HG03354 (cell line): ENCODE measurements at regions not wholly inside any gene's neighbourhood (a gene's known extent, or its start where the extent isn't known, plus 50 kb on each side); places are given as distances from the start of the nearest gene placed in this dataset.
"Not testable (repeated sequence)": the region's sequence is repeated elsewhere in the genome, so short reads cannot be mapped to it uniquely, and the experiment has no call there.

ENCODE experiments used
- ATAC-seq: cut with Tn5 transposase; IDR thresholded peaks from one replicate; pipeline ENCODE4 v1.9.1; 2021; ENCODE audit warnings: mild to moderate bottlenecking; ENCODE audit not compliant: unreplicated experiment, poor library complexity, severe bottlenecking

DNA sequence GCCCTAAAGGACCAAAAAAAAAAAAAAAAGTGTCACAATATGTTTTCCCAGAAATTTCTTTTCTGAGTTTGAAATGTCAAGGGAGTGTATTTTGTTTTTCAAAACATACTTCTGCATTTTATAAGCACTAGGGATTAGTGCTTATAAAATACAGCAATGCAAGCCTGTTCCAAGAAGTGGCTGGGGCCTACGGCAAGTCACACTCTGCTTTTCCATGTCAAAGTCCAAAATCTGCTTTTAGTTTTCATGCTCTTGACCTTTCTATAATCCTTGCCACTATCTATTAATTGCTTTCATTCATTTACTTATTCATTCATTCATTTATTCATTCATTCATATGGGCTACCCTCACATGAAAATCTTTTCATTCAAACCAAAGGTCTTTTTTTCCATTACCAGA, 100.1 kb upstream of the UXS1 start:
- ATAC-seq = no peak

DNA sequence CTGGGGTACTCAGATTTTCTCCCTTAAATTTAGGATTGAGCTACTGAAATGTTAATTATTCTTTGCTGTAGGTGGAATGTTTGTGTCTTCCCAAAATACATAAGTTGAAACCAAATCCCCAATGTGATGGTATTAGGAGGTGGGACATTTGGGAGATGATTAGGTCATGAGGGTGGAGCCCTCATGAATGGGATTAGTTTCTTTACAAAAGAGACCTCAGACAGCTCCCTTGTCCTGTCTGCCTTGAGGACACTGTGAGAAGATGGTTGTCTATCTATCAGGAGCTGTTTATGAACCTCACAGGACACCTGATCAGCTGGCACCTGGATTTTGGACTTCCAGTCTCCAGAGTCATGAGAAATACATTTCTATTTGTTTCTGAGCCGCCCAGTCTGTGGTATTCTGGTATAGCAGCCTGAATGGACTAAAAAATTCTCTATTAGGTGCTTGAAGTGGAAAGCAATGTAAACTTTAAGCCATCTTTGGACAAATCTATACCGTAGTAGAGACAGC, 99.2 kb upstream of the UXS1 start:
- ATAC-seq = no peak

DNA sequence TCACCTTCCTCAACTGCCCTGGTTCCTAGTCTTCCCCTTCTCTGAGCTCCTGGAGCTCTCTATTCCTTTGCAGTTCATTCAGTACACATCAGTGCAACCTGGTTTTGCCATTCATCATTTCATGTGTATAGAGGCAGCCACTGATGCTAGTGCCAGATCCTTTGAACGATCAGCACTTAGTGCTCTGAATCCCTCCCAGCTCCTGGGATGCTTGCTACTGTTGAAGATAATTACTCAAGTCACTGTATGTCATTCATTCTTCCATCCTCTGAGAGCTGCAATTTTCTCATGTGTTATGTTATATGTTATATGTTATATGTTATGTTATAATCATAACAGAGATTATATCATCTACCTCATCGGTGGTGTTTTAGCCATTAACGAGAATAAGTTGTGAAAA, 98.5 kb upstream of the UXS1 start:
- ATAC-seq = no peak

DNA sequence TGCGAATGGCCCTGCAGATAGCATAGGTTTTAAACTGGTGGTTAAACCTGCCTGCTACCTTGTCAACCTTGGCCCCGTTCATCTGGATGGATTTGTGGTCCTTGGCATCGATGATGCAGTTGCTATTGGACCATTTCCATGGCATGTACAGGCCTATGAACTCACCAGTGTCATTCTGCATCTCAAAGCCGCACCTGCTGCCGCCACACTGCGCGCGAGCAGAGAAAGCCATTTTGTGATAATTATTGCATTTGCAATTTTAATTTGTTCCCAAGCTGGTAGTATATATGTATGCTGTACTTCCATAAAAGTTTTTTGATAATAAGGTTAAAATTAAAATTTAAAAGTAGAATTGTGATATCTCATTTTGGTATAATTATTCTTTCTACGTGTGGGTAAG, 94.8 kb upstream of the UXS1 start:
- ATAC-seq = no peak

DNA sequence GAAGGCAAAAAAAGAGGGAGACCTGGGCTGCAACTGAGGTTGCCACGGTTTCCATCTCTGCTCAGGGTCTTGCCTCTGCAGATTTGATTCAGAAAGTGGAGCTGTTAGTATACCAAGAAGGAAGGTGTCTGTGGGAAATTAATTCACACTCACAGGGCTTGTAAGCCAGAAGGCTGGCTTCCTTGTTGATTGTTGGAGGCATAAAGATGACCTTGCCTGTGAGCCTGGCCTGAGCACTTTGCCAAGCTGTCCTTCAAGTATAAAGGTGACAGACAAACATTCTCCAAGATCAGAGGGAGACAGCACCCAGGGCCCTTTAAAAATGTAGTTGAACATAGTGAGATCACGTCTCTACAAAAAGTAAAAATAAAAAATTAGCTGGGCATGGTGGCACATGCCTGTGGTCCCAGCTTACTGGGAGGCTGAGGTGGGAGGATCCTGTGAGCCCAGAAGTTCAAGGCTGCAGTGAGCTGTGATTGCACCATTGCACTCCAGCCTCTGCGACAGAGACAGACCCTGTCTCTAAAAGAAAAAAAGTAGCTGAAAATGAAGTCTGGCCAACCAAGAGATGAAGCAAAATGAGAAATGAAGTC, 91.2 kb upstream of the UXS1 start:
- no peak for ATAC-seq

DNA sequence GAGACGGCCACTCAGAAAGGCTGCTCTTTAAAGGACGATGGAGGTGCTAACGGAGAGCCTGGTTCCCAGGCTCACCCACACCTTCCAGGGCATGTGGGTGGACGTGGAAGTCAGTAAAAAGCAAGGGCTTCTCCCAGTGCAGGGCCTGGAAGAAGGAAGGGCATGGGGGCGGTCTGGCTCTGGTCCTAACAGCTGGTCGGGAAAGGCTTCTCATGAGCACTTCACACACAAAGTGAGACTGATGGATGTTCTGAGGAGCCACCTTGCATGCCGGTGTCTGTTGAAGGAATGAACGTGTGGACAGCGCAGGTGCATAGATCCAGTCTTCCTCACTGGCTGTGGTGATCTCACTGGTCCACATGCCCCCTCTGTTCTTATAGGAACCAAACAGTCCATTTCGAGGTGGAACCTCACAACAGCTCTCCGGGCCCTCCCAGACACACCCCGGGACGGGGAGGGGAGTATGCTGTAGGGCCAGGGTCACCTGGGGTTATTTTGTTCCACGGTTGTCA, 90.6 kb upstream of the UXS1 start:
- no peak for ATAC-seq

DNA sequence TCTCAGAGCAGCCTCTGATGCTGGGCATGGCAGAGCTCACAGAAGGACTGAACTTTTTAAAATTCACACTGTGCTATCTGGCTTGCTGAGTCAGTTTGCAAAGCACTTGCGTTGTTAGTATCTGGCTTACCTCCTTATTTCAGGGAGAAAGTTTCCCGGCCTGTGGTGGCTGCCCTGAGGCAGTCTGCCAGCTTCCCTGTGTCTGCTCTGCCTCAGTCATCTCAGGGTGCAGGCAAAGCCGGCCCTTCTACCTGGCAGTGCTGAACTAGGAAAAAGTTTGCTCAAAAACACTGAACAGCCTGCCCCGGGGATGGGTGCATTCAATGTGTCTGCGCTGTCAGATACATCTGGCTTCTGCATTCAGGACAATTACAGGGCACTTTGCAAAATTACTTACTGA, 90.2 kb upstream of the UXS1 start:
- ATAC-seq = no peak

DNA sequence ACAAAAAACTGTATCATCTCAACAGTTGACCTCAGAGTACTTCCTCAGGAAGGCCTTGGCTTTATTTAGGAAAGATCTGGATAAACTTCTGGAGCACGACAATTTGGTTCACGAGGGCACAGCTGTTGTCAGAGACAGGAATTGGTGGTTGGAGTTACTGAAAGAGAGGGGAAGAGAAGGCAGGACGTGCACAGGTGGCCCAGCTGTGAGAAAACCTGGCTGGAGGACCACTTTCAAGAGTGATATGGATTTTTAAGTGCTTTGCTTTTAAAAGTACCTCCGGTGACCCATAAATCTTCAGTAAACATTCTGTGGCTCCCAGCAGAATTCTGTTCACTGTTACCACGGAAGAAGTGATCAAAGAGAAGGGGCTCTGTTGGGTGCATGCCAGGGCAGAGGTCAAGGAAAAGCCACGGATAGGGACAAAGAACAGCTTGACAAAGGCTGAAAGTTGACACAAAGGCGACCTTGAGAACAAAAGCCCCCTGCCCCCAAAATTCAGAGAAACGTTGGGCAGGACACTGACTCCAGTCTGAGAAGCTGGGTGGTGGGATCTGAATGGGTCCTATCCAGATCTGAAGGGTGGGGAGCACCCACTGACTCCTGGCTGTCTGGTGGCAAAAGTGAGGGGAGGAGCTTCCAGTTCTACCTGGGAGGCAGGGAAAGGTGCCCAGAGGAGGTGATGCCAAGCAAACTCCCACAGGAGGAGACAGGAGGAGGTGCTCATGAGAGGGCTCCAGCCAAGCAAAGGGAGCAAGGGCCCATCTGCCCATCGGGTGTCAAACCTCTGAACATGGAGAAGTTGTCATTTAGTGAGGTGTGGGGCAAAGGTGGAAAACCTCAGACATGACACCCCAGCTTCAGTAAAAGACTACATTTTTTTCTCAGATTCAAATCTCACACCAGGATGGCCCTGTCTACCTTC, 89.4 kb upstream of the UXS1 start:
- ATAC-seq = not testable (repeated sequence)

DNA sequence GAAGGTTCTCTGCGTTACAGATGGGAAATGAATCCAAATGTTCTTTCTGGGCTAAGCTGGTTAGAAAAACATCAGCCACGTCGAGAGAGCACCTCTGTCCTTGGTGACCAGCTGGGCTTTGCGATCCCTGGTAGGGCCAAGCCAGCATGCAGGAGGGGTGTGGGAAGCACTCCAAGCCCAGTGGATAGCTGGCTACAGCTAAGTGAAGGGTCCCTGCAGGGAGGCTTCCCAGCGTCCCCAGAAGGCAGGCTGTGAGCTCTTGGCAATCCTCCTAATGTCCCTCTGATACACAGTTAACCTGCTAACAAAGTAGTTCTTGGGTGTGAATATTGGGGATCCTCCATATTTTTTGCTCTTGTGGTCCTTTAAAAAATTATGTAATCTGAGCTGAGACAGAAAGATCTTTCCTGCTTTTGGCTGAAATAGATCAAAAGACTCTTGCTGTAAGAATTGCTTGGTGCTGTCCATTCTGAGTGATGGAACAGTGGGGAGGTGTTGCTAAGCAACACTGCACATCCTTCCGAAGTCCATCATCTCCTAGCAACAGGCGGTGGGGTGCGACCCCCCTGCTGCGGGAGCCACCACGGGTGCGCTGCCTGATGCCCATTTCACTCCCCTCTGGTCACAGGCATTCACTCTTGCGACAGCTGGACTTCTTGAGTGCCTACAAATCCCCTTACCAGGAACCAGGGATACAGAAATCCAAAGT, 88.5 kb upstream of the UXS1 start:
- ATAC-seq = no peak

DNA sequence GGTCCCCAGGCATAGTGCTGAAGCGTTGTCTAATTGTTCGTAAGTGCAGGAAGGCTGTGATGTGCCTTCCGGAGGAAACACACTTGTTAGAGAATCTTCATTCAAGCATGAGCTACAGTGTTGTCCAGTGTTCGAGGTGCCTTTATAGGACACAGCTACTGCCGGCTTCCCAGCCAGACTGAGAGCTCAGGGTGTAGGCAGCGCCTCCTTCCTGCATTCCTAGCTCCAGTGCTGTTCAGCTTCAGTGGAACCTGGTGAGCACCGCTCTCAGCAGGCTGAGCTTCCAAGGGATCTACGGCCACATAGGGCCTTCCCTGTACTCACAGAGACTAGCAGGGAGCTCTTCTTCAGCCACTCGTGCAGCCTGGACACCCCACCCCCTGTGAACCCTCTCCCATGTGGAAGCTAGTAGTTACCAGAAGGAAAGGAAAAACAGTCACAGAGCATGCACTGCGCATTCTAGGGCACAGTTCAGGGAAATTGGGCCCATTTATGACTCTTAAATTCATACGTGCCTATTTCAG, 87.9 kb upstream of the UXS1 start:
- ATAC-seq = not testable (repeated sequence)

DNA sequence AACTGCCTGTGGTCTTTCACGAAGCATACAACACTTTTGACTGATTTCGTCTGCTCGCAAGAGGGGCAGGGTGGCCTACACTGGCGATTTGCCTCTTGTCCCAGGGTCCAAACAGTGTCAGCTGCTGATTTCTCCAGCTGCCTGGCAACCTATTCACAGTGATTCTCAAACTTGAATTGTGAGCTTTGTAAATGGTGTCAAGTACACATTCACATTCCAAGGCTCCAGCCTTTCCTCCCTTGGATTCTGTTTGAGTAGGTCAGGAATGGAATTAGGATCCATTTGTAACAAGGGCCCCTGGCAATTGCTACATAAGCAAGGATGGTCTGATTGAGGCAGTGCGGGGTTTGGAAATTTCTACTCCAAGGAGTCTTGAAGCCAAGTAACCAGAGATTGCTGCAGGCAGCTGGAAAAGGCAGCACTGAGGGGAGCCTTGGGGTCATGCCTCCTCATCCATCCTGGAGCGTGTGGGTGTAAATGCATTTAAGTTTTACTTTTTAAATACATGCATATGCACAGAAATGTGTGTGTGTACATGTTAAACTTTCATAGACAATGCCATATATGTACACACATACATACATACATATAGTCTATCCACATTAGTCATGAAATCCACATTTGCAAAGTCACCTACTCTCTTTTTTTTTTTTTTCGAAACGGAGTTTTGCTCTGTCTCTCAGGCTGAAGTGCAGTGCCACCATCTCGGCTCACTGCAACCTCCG, 86.8 kb upstream of the UXS1 start:
- ATAC-seq = no peak

DNA sequence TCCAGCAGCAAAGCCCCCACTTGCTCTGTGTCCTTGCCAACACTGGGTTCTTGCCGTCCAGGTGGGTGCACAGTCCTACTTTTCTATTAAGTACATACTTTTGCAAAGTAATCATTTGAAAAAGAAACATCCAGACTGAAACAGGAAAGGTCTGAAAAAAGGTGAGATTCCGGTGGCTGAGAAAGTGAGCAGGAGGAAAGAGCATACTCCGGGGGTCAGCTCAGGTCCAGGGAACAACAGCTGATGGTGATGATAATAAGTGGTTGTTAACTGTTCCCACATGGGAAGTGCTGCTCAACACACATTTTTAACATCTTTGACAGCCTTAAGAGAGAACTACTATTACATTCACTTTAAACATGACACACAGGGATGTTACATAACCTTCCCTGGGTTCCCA, 86.1 kb upstream of the UXS1 start:
- no peak for ATAC-seq

DNA sequence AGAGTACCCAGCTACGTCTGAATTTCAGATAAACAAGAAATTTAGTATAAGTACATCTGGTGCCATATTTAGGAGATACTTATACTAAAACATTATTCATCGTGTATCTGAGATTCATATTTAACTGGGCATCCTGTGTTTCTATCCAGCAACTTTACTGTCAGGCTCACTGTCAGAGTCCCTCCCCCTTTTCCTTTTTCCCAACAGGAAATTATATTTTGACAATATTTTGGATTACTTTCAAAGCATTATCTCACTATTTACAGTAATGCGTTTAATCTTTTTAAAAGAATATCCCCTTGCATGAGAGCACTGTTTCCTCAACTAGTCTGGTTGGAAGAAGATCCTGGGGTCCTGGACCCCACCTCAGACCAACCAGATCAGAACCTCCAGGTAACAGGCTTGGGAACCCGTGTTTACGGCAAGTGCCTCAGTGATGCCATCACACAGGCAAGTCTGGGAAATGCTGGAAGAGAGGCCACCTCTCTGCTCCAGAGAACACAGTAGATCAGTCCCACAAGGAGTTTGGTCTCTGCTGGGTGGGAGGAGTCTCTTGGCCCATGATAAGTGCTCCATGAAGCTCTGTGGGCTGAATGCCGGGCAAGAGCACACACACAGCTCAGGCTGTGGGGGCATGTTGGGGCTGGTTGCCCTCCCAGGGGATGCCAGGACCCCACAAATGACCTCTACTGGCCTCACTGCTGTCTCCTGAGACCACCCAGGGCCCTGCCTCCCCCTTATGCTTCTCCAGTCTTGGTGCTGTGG, 84.2 kb upstream of the UXS1 start:
- no peak for ATAC-seq

DNA sequence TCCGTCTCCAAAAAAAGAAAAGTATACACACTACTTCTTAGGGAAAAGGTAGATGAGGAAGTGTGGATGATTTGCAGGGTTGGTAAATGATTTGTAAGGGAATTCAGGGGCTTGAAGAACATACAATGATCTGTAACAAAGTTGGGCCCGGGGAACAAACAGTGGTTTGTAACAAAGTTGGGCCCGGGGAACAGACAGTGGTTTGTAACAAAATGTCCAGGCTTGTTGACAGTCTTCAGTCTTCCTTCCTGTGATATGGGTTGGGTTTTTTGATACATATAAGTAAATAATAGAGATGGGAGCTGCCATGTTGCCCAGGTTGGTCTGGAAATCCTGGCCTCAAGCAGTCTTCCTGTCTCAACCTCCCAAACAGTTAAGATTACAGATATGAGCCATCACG, 83.3 kb upstream of the UXS1 start:
- no peak for ATAC-seq

DNA sequence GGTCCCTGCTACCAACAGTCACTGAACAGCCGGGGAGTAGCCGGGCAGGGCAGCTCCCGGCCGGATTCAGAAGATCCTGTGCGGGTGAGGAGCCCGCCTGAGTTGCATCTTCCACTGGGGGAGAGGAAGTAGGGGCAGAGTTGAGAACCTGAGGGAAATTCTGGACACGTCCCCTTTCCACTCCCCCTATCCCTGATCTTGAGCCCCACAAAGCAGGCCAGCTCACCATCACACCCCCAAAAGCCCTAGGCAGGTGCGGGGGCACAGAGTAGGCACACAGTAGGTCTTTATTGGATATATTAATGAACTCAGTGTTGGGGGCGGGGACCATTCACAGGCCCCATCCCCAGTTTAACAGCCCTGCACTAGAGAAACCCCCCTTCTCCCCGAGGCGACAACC, 81.9 kb upstream of the UXS1 start:
- no peak for ATAC-seq

DNA sequence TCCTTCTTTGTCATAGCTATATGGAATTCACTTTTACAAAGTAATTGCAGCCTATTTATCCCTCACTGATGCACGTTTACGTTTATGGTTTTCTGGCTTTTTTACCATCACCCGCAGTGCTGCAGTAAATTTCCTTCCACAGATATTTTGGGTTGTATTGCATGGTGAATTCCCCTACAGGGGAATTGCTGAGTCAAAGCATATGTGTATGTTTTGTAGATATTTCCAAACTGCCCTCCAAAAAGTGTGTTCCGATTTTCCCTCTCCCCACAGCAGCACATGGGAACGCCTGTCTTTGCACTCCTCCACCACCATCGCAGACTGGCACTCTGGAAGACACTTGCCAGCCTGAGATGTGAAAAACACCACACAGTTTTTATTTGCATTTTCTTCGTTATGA, 80.6 kb upstream of the UXS1 start:
- no peak for ATAC-seq

DNA sequence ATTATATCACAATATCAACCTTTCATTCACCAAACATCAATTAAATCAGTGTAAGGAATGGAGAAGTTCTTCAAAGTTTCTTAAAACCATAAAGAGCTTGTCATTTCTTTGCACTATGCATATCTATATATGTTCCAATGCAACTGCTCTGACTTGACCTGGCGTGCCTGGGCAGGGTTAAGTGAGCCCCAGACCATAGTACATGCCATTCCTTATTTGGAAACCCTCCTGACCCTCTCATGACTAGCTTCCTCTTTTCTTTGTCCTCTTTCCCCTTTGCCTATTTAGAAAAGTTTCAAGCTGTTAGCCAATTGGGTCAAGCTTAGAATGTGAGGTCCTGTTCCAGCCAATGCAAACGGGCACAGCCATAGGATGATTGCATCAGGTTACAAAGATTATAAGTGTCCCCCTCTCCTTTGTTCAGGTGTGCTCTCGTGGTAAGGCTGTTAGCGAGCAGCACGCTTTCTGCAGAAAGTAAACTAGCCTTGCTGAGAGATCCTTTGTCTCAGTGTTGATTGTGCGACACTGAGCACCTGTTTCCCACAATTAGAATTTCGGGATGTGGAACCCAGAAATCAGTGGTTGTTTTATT, 78.2 kb upstream of the UXS1 start:
- ATAC-seq = no peak

DNA sequence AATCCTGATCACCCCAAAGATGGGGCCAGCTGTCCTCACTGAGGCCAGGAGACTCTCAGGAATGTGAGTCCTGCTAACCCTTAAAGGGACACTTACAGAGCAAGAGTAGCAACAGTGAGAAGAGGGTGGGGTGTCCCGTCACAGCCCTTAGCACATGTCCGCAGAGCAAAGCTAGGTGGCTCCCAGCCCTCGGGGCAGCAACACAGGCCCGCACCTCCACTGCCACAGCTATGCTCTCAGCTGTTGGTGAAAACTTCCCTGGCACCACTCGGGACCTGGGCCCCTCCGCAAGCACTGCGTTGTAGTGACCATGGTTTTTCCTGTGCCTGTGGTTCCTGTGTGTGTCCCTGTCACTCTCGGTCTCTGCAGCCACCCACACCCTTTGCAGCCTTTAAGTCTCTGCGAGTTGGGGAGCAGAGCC, 76.4 kb upstream of the UXS1 start:
- no peak for ATAC-seq
